H9 (cell line): ENCODE measurements at regions not wholly inside any gene's neighbourhood (a gene's known extent, or its start where the extent isn't known, plus 50 kb on each side); places are given as distances from the start of the nearest gene placed in this dataset.

Source experiments
- DNase-seq: peaks from one replicate; pipeline ENCODE4 v3.0.0-alpha.2; 2017
- H2AFZ ChIP-seq: one replicate; pipeline ENCODE4 v1.6.1; 2013; ENCODE audit warnings: mild to moderate bottlenecking, low read length, control low read depth, moderate library complexity
- H2AK5ac ChIP-seq: 2 replicates; pipeline ENCODE4 v1.6.1; 2013; ENCODE audit warnings: low read length, control low read depth, mixed read lengths; ENCODE audit not compliant: insufficient read length
- H2BK120ac ChIP-seq: one replicate; pipeline ENCODE4 v1.6.1; 2013; ENCODE audit warnings: low read depth, mild to moderate bottlenecking, low read length, control low read depth, inconsistent platforms; ENCODE audit not compliant: poor library complexity, severe bottlenecking
- H2BK12ac ChIP-seq: 2 replicates; pipeline ENCODE4 v1.6.1; 2013; ENCODE audit warnings: low read length, control low read depth, mixed read lengths, low read depth; ENCODE audit not compliant: insufficient read length
- H2BK15ac ChIP-seq: 2 replicates; pipeline ENCODE4 v1.6.1; 2013; ENCODE audit warnings: low read depth, low read length, control low read depth
- H2BK20ac ChIP-seq: one replicate; pipeline ENCODE4 v1.6.1; 2013; ENCODE audit warnings: low read depth, mild to moderate bottlenecking, low read length, control low read depth, inconsistent platforms; ENCODE audit not compliant: poor library complexity, severe bottlenecking
- H2BK5ac ChIP-seq: 2 replicates; pipeline ENCODE4 v1.6.1; 2013; ENCODE audit warnings: low read length, control low read depth, mixed read lengths; ENCODE audit not compliant: insufficient read length
- H3K14ac ChIP-seq: 2 replicates; pipeline ENCODE4 v1.6.1; 2013; ENCODE audit warnings: low read length, control low read depth; ENCODE audit not compliant: insufficient read depth
- H3K18ac ChIP-seq: 2 replicates; pipeline ENCODE4 v1.6.1; 2013; ENCODE audit warnings: low read depth, mild to moderate bottlenecking, mixed read lengths, low read length, control low read depth; ENCODE audit not compliant: insufficient read length
- H3K23ac ChIP-seq: 2 replicates; pipeline ENCODE4 v1.6.1; 2013; ENCODE audit warnings: low read length, control low read depth, mixed read lengths, low read depth; ENCODE audit not compliant: insufficient read length
- H3K23me2 ChIP-seq: 2 replicates; pipeline ENCODE4 v1.6.1; 2013; ENCODE audit warnings: low read depth, mild to moderate bottlenecking, mixed read lengths, low read length, control low read depth; ENCODE audit not compliant: insufficient read length, poor library complexity, severe bottlenecking
- H3K27ac ChIP-seq: 2 replicates; pipeline ENCODE4 v1.5.1; 2013; ENCODE audit warnings: low read length, control low read depth, mixed read lengths, low read depth; ENCODE audit not compliant: insufficient read length
- H3K27me3 ChIP-seq: 2 replicates; pipeline ENCODE4 v1.6.1; 2013; ENCODE audit warnings: low read length, control low read depth, inconsistent platforms; ENCODE audit not compliant: insufficient read depth
- H3K4ac ChIP-seq: 2 replicates; pipeline ENCODE4 v1.6.1; 2013; ENCODE audit warnings: low read depth, mild to moderate bottlenecking, control low read depth, inconsistent platforms, low read length, moderate library complexity
- H3K4me1 ChIP-seq: 2 replicates; pipeline ENCODE4 v1.6.1; 2013; ENCODE audit warnings: low read length, control low read depth, inconsistent platforms; ENCODE audit not compliant: insufficient read depth
- H3K4me2 ChIP-seq: 2 replicates; pipeline ENCODE4 v1.6.1; 2013; ENCODE audit warnings: low read length, control low read depth, mixed read lengths; ENCODE audit not compliant: insufficient read length, insufficient read depth
- H3K56ac ChIP-seq: 2 replicates; pipeline ENCODE4 v1.6.1; 2013; ENCODE audit warnings: low read depth, mild to moderate bottlenecking, mixed read lengths, low read length, control low read depth; ENCODE audit not compliant: insufficient read length
- H3K79me1 ChIP-seq: 2 replicates; pipeline ENCODE4 v1.6.1; 2013; ENCODE audit warnings: low read depth, mild to moderate bottlenecking, moderate library complexity, low read length, control low read depth, inconsistent platforms; ENCODE audit not compliant: insufficient read depth, poor library complexity, severe bottlenecking
- H3K79me2 ChIP-seq: 2 replicates; pipeline ENCODE4 v1.6.1; 2013; ENCODE audit warnings: low read length, control low read depth, inconsistent platforms; ENCODE audit not compliant: insufficient read depth
- H3K9ac ChIP-seq: 2 replicates; pipeline ENCODE4 v1.6.1; 2013; ENCODE audit warnings: low read length, control low read depth, mixed read lengths; ENCODE audit not compliant: insufficient read length; ENCODE audit errors: extremely low read depth
- H3K9me3 ChIP-seq: one replicate; pipeline ENCODE4 v1.6.1; 2013; ENCODE audit warnings: low read depth, low read length, inconsistent platforms; ENCODE audit not compliant: control insufficient read depth
- H3T11ph ChIP-seq: one replicate; pipeline ENCODE4 v1.6.1; 2013; ENCODE audit warnings: mild to moderate bottlenecking, low read length, control low read depth, inconsistent platforms
- H4K20me1 ChIP-seq: one replicate; pipeline ENCODE4 v1.6.1; 2013; ENCODE audit not compliant: control insufficient read depth, insufficient read length, insufficient read depth
- H4K5ac ChIP-seq: 2 replicates; pipeline ENCODE4 v1.6.1; 2013; ENCODE audit warnings: low read depth, mild to moderate bottlenecking, mixed read lengths, low read length, control low read depth; ENCODE audit not compliant: insufficient read length
- H4K8ac ChIP-seq: replicated peaks from 2 replicates; pipeline ENCODE4 v1.6.1; 2013; ENCODE audit warnings: low read length, control low read depth, mixed read lengths, low read depth; ENCODE audit not compliant: insufficient read length
- H4K91ac ChIP-seq: 2 replicates; pipeline ENCODE4 v1.6.1; 2013; ENCODE audit warnings: low read depth, mild to moderate bottlenecking, moderate library complexity, mixed read lengths, low read length, control low read depth; ENCODE audit not compliant: insufficient read length
- H3K27ac Mint-ChIP-seq, 3 experiments: 2 replicates in 2 of 3; 3 replicates in 1 of 3; pipeline ENCODE4 v1.8.0; 2020 to 2021; ENCODE audit warnings: mixed read lengths in 3 of 3, mild to moderate bottlenecking in 1 of 3, moderate library complexity in 1 of 3
- H3K27me3 Mint-ChIP-seq: 2 replicates; pipeline ENCODE4 v1.8.0; 2021; ENCODE audit warnings: low read depth, mild to moderate bottlenecking, moderate library complexity, mixed read lengths
- H3K36me3 Mint-ChIP-seq, 3 experiments: 2 replicates in 2 of 3; 3 replicates in 1 of 3; pipeline ENCODE4 v1.8.0; 2020 to 2021; ENCODE audit warnings: low read depth in 3 of 3, mixed read lengths in 3 of 3; ENCODE audit not compliant: insufficient read depth in 1 of 3
- H3K4me1 Mint-ChIP-seq, 2 experiments: 2 replicates each; pipeline ENCODE4 v1.8.0; 2020; ENCODE audit warnings: mixed read lengths in 2 of 2
- H3K4me3 Mint-ChIP-seq, 2 experiments: 2 replicates in 1 of 2; 3 replicates in 1 of 2; pipeline ENCODE4 v1.8.0; 2020 to 2021; ENCODE audit warnings: mild to moderate bottlenecking in 2 of 2, mixed read lengths in 2 of 2, moderate library complexity in 1 of 2
- H3K9me3 Mint-ChIP-seq, 2 experiments: 2 replicates in 1 of 2; 3 replicates in 1 of 2; pipeline ENCODE4 v1.8.0; 2020; ENCODE audit warnings: mild to moderate bottlenecking in 2 of 2, mixed read lengths in 2 of 2, moderate library complexity in 1 of 2
- TF ChIP-seq, protein P1 (sequence below): fragments of 200-600 bp; sonication (generic); conservative IDR thresholded peaks from 3 replicates; pipeline ENCODE4 v1.8.0; 2021; ENCODE audit warnings: antibody characterized with exemption, mild to moderate bottlenecking

GRCh38 chr7:52079726-52080125 is 763.1 kb upstream of the COBL start:
- Histone ChIP-seq H3K27me3 (no peaks in the 10 kb centered on the region), H3K23ac (no peak overlapping the region), H3K4me1 (no peaks in the 10 kb centered on the region), H3K56ac (no peak overlapping the region), H2BK12ac (no peak overlapping the region), H2AFZ (no peak overlapping the region), H3K4me2 (no peak overlapping the region), H2BK120ac (no peak overlapping the region), H3T11ph (no peak overlapping the region), H2AK5ac (no peak overlapping the region), H2BK20ac (no peak overlapping the region), H3K79me1 (no peaks in the 10 kb centered on the region), H4K5ac (no peak overlapping the region), H2BK15ac (no peak overlapping the region), H3K9me3 (no peaks in the 10 kb centered on the region), H3K9ac (no peak overlapping the region), H4K8ac (no peak overlapping the region), H3K18ac (no peak overlapping the region), H3K27ac (no peak overlapping the region), H3K4ac (no peak overlapping the region), H3K23me2 (no peaks in the 10 kb centered on the region), H2BK5ac (no peak overlapping the region), H3K14ac (no peak overlapping the region), H4K20me1 (no peaks in the 10 kb centered on the region), H4K91ac (no peak overlapping the region), H3K79me2 (no peaks in the 10 kb centered on the region)
- Mint-ChIP-seq H3K27ac (no peak overlapping the region), H3K27me3 (no peaks in the 10 kb centered on the region; the same call in 1 of the 2 replicates), H3K9me3 (peaks cover 0 to 6% of the 10 kb centered on the region in 2 experiments; a peak in 2 of 5 replicates), H3K4me1 (peaks cover 4 to 8% of the 10 kb centered on the region in 2 experiments; a peak in 3 of 4 replicates), H3K4me3 (no peak overlapping the region), H3K36me3 (peaks cover 0 to 2% (median 0%) of the 10 kb centered on the region in 3 experiments; a peak in 3 of 7 replicates)
- TF ChIP-seq, protein P1, sequence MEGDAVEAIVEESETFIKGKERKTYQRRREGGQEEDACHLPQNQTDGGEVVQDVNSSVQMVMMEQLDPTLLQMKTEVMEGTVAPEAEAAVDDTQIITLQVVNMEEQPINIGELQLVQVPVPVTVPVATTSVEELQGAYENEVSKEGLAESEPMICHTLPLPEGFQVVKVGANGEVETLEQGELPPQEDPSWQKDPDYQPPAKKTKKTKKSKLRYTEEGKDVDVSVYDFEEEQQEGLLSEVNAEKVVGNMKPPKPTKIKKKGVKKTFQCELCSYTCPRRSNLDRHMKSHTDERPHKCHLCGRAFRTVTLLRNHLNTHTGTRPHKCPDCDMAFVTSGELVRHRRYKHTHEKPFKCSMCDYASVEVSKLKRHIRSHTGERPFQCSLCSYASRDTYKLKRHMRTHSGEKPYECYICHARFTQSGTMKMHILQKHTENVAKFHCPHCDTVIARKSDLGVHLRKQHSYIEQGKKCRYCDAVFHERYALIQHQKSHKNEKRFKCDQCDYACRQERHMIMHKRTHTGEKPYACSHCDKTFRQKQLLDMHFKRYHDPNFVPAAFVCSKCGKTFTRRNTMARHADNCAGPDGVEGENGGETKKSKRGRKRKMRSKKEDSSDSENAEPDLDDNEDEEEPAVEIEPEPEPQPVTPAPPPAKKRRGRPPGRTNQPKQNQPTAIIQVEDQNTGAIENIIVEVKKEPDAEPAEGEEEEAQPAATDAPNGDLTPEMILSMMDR, result no peak
- DNase-seq, result no peak
